Liver (tissue), 3 donors: ENCODE measurements at regions not wholly inside any gene's neighbourhood (a gene's known extent, or its start where the extent isn't known, plus 50 kb on each side); places are given as distances from the start of the nearest gene placed in this dataset.

ENCODE experiments used
- EGR1 ChIP-seq, 2 donors: IDR thresholded peaks; 2 replicates each; pipeline ENCODE4 v1.6.1; 2016 to 2018; ENCODE audit warnings: antibody characterized with exemption in 2 of 2, low read depth in 2 of 2
- FOXA1 ChIP-seq: IDR thresholded peaks from 2 replicates; pipeline ENCODE4 v1.6.1; 2016; ENCODE audit warnings: antibody characterized with exemption
- HNF4G ChIP-seq: IDR thresholded peaks from 2 replicates; pipeline ENCODE4 v1.6.1; 2016; ENCODE audit warnings: antibody characterized with exemption
- NR2F2 ChIP-seq: IDR thresholded peaks from 2 replicates; pipeline ENCODE4 v1.6.1; 2016; ENCODE audit warnings: antibody characterized with exemption
- SP1 ChIP-seq: IDR thresholded peaks from 2 replicates; pipeline ENCODE4 v1.6.1; 2018; ENCODE audit warnings: antibody characterized with exemption, mild to moderate bottlenecking
- TAF1 ChIP-seq: conservative IDR thresholded peaks from 2 replicates; pipeline ENCODE4 v1.6.1; 2016; ENCODE audit warnings: antibody characterized with exemption, mild to moderate bottlenecking
- YY1 ChIP-seq: IDR thresholded peaks from 2 replicates; pipeline ENCODE4 v1.6.1; 2016; ENCODE audit warnings: antibody characterized with exemption, mild to moderate bottlenecking
- TF ChIP-seq, protein P1 (sequence below): fragments of 150-350 bp; IDR thresholded peaks from 2 replicates; pipeline ENCODE4 v1.5.1; 2017; ENCODE audit warnings: improper control_type of control experiment, low read depth, low read length; ENCODE audit not compliant: missing input control
- TF ChIP-seq, protein P2 (sequence below): IDR thresholded peaks from 2 replicates; pipeline ENCODE4 v1.6.1; 2016; ENCODE audit warnings: antibody characterized with exemption
- TF ChIP-seq, protein P3 (sequence below): IDR thresholded peaks from 2 replicates; pipeline ENCODE4 v1.6.1; 2016; ENCODE audit warnings: antibody characterized with exemption
- TF ChIP-seq, protein P4 (sequence below): IDR thresholded peaks from 2 replicates; pipeline ENCODE4 v1.6.1; 2016; ENCODE audit warnings: antibody characterized with exemption
- donor health status: healthy.
- donor health status: healthy.

DNA sequence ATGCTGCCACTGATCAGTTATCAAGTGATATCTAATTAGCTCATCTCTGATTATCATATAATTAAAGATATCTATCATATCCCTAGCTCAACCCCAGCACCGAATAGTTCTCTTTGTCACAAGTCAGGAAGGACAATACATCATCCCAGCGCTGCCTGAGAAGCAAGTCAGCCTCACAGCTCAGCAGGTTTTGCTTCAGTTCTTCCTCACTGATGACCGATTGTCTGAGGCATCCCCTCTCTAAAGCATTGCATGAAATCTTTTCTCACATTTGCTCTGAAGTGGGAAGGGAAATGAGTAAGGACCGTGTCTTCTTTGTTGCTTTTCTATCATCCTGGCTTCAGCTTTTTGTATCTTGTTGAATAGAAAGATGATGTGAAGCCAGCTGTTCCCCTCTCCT is 247.9 kb downstream of the CMPK2 start:
- TF ChIP-seq, protein P1, sequence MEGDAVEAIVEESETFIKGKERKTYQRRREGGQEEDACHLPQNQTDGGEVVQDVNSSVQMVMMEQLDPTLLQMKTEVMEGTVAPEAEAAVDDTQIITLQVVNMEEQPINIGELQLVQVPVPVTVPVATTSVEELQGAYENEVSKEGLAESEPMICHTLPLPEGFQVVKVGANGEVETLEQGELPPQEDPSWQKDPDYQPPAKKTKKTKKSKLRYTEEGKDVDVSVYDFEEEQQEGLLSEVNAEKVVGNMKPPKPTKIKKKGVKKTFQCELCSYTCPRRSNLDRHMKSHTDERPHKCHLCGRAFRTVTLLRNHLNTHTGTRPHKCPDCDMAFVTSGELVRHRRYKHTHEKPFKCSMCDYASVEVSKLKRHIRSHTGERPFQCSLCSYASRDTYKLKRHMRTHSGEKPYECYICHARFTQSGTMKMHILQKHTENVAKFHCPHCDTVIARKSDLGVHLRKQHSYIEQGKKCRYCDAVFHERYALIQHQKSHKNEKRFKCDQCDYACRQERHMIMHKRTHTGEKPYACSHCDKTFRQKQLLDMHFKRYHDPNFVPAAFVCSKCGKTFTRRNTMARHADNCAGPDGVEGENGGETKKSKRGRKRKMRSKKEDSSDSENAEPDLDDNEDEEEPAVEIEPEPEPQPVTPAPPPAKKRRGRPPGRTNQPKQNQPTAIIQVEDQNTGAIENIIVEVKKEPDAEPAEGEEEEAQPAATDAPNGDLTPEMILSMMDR, result no peak
- TF ChIP-seq, protein P2, sequence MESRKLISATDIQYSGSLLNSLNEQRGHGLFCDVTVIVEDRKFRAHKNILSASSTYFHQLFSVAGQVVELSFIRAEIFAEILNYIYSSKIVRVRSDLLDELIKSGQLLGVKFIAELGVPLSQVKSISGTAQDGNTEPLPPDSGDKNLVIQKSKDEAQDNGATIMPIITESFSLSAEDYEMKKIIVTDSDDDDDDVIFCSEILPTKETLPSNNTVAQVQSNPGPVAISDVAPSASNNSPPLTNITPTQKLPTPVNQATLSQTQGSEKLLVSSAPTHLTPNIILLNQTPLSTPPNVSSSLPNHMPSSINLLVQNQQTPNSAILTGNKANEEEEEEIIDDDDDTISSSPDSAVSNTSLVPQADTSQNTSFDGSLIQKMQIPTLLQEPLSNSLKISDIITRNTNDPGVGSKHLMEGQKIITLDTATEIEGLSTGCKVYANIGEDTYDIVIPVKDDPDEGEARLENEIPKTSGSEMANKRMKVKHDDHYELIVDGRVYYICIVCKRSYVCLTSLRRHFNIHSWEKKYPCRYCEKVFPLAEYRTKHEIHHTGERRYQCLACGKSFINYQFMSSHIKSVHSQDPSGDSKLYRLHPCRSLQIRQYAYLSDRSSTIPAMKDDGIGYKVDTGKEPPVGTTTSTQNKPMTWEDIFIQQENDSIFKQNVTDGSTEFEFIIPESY, result no peak
- TF ChIP-seq SP1 (no peak), FOXA1 (no peak), HNF4G (no peak), EGR1 (IDR thresholded peaks at IDR 0.05; ENCODE audit: low read depth in 2 of 2) (no peak), YY1 (no peak), TAF1 (no peak), NR2F2 (no peak)
- TF ChIP-seq, protein P3, sequence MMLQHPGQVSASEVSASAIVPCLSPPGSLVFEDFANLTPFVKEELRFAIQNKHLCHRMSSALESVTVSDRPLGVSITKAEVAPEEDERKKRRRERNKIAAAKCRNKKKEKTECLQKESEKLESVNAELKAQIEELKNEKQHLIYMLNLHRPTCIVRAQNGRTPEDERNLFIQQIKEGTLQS, result no peak
- TF ChIP-seq, protein P4, sequence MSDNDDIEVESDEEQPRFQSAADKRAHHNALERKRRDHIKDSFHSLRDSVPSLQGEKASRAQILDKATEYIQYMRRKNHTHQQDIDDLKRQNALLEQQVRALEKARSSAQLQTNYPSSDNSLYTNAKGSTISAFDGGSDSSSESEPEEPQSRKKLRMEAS, result no peak
